ENCODE measurements at regions not wholly inside any gene's neighbourhood (a gene's known extent, or its start where the extent isn't known, plus 50 kb on each side); places are given as distances from the start of the nearest gene placed in this dataset.

- no peak for DNase-seq
- intact Hi-C loops (cut with DNase I): no loop called here
- no peaks in the 10 kb centered on the region for H3K9me3 ChIP-seq
- no peaks in the 10 kb centered on the region for H3K27me3 ChIP-seq
- no peak overlapping the region for H3K4me3 ChIP-seq
- H3K4me1 ChIP-seq (ENCODE audit: insufficient read depth): no peaks in the 10 kb centered on the region
- WGBS, 3 donors: 83 to 84% (median 84%) methylated on average over 1 of the region's 1 CpG
- H3K36me3 ChIP-seq: no peaks in the 10 kb centered on the region
- TF ChIP-seq EP300 (IDR thresholded peaks at IDR 0.05): no peak
- no peak for TF ChIP-seq POLR2A (IDR thresholded peaks at IDR 0.05)
- TF ChIP-seq CTCF (IDR thresholded peaks at IDR 0.05): no peak
- H3K27ac ChIP-seq: no peak overlapping the region
Measured at GRCh38 chr9:80635065-80635464, 1054.3 kb downstream of the TLE1 start.

GRCh38 chr9:80632041-80632440, 1057.3 kb downstream of the TLE1 start:
- no peaks in the 10 kb centered on the region for H3K36me3 ChIP-seq
- H3K27ac ChIP-seq: no peak overlapping the region
- TF ChIP-seq POLR2A (IDR thresholded peaks at IDR 0.05) (no peak), CTCF (IDR thresholded peaks at IDR 0.05) (no peak)
- intact Hi-C loops (cut with DNase I): no loop called here
- no peaks in the 10 kb centered on the region for H3K9me3 ChIP-seq
- H3K27me3 ChIP-seq: no peaks in the 10 kb centered on the region
- no peak overlapping the region for H3K4me3 ChIP-seq
- DNase-seq: no peak
- no peaks in the 10 kb centered on the region for H3K4me1 ChIP-seq (ENCODE audit: insufficient read depth)

GRCh38 chr9:80622508-80622907, 1050.7 kb downstream of the TLE4 start:
- no peak for DNase-seq
- H3K36me3 ChIP-seq: no peaks in the 10 kb centered on the region
- H3K27me3 ChIP-seq: no peaks in the 10 kb centered on the region
- WGBS, 3 donors: 93 to 94% (median 93%) methylated on average over 1 of the region's 1 CpG
- intact Hi-C loops (cut with DNase I): no loop called here
- no peaks in the 10 kb centered on the region for H3K4me1 ChIP-seq (ENCODE audit: insufficient read depth)
- H3K4me3 ChIP-seq: no peak overlapping the region
- H3K9me3 ChIP-seq: no peaks in the 10 kb centered on the region
- no peak for TF ChIP-seq POLR2A (IDR thresholded peaks at IDR 0.05)
- no peak for TF ChIP-seq EP300 (IDR thresholded peaks at IDR 0.05)
- TF ChIP-seq CTCF (IDR thresholded peaks at IDR 0.05): no peak
- H3K27ac ChIP-seq: no peak overlapping the region

DNA sequence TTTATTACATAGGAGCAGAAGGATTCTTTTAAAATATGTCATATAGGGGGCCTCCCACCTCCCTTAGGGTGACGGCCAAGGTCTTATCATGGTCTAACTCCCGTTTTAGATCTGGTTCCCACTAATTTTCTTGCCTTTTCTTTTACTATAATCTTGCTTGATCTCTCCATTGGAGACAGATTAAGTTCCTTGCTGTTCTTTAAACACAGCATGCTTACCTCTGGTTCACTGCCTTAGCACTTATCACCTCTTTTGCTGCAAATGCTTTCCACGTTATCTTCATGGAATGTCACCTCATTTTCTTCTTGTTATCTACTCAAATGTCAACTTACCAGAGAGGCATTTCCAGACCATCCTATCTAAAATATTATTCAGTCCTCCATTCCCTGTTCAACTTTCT, 1047.6 kb downstream of the TLE4 start:
- TF ChIP-seq POLR2A (IDR thresholded peaks at IDR 0.05): no peak
- no peak for TF ChIP-seq CTCF (IDR thresholded peaks at IDR 0.05)
- TF ChIP-seq EP300 (IDR thresholded peaks at IDR 0.05): no peak
- Histone ChIP-seq H3K4me3 (no peak overlapping the region), H3K4me1 (ENCODE audit: insufficient read depth) (no peaks in the 10 kb centered on the region), H3K36me3 (no peaks in the 10 kb centered on the region), H3K27me3 (no peaks in the 10 kb centered on the region), H3K27ac (no peak overlapping the region), H3K9me3 (no peaks in the 10 kb centered on the region)
- intact Hi-C loops (cut with DNase I): no loop called here
- no peak for DNase-seq
- WGBS, 3 donors: 56 to 60% (median 56%) methylated on average over 3 of the region's 3 CpGs

DNA sequence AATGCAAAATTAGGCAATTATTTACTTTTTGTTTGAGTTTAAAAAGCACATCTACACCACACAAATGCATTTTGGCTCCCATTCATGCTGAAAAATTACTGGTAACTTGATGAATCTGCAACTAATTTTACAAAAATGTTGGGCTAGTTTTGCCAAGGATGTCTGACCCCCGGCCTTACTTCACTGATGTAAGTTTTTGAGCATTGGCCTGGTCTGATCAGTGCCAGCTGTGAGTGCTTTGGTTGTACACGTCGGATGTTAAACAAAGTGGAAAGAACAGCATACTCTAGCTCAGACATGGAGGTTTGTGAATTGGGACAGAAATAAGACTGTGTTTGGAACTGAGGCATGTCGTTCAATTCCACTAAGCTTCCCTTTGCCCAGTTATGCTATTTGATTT, 1044.2 kb downstream of the TLE4 start:
- Histone ChIP-seq H3K4me1 (ENCODE audit: insufficient read depth) (no peaks in the 10 kb centered on the region), H3K27me3 (no peaks in the 10 kb centered on the region), H3K36me3 (no peaks in the 10 kb centered on the region), H3K4me3 (no peak overlapping the region), H3K27ac (no peak overlapping the region), H3K9me3 (no peaks in the 10 kb centered on the region)
- intact Hi-C loops (cut with DNase I): no loop called here
- WGBS, 3 donors: 17 to 24% (median 23%) methylated on average over 4 of the region's 4 CpGs
- no peak for DNase-seq
- TF ChIP-seq EP300 (IDR thresholded peaks at IDR 0.05): no peak
- no peak for TF ChIP-seq POLR2A (IDR thresholded peaks at IDR 0.05)
- no peak for TF ChIP-seq CTCF (IDR thresholded peaks at IDR 0.05)
